ENCODE measurements at regions not wholly inside any gene's neighbourhood (a gene's known extent, or its start where the extent isn't known, plus 50 kb on each side); places are given as distances from the start of the nearest gene placed in this dataset.

DNA sequence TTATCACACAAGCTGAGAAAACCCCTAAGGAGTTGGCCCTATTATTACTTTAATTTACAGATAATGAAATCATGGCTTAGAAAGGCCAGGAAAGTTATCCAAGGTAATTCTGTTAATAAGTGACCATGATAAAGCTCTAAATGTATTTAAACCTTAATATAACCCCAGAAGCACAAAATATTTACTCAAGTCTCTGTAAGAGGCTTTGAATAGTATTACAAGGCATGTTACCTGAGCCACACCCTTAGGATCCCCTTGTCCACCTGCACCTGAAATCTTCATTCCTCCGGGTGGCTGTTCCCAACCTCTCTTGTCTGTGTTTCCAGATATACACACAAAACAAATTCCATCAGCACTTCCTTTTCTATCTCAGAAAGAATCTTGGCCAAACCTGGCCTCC lies 271.6 kb upstream of the BMP2 start:
- TF ChIP-seq, protein P1, sequence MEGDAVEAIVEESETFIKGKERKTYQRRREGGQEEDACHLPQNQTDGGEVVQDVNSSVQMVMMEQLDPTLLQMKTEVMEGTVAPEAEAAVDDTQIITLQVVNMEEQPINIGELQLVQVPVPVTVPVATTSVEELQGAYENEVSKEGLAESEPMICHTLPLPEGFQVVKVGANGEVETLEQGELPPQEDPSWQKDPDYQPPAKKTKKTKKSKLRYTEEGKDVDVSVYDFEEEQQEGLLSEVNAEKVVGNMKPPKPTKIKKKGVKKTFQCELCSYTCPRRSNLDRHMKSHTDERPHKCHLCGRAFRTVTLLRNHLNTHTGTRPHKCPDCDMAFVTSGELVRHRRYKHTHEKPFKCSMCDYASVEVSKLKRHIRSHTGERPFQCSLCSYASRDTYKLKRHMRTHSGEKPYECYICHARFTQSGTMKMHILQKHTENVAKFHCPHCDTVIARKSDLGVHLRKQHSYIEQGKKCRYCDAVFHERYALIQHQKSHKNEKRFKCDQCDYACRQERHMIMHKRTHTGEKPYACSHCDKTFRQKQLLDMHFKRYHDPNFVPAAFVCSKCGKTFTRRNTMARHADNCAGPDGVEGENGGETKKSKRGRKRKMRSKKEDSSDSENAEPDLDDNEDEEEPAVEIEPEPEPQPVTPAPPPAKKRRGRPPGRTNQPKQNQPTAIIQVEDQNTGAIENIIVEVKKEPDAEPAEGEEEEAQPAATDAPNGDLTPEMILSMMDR (IDR thresholded peaks at IDR 0.05), result no peak
- TF ChIP-seq POLR2A (IDR thresholded peaks at IDR 0.05), result no peak

All from ovary (tissue), 3 donors.